PC-3 (cell line): ENCODE measurements at regions not wholly inside any gene's neighbourhood (a gene's known extent, or its start where the extent isn't known, plus 50 kb on each side); places are given as distances from the start of the nearest gene placed in this dataset.
A peak's percentile ranks its signal among the peaks of the same experiment; 100 is the strongest.

Experiments
- ATAC-seq: fragments of 200-7000 bp; cut with Tn5 transposase; 2 replicates; pipeline ENCODE4 v1.9.1; 2020; ENCODE audit warnings: mild to moderate bottlenecking, moderate library complexity
- BruUV-seq: library from RNA; stranded (reverse); fragments of 400-500 nt; replicated peaks from 2 replicates; lab custom pipeline; 2021; lab: Mats Ljungman, UMichigan
- CTCF ChIA-PET: fragments of 300-600 bp; sonication (Branson Sonifier 250); formaldehyde crosslinking; loops from one replicate; lab custom pipeline; 2022; ENCODE audit warnings: antibody characterized with exemption; lab: Charles Lee
- POLR2A ChIA-PET: fragments of 300-600 bp; sonication (Branson Sonifier 250); formaldehyde crosslinking; loops from one replicate; lab custom pipeline; 2022; ENCODE audit warnings: antibody characterized with exemption; ENCODE audit not compliant: unreplicated experiment; lab: Charles Lee
- DNase-seq: peaks from one replicate; pipeline ENCODE4 v3.0.0-alpha.2; 2015
- H2AFZ ChIP-seq: fragments of 300-600 bp; sonication (generic); 2 replicates; pipeline ENCODE4 v1.6.0; 2016; ENCODE audit warnings: antibody characterized with exemption, low read length
- H3F3A ChIP-seq: fragments of 300-600 bp; sonication (generic); one replicate; pipeline ENCODE4 v1.6.0; 2017; ENCODE audit warnings: antibody characterized with exemption, low read length, control low read depth, mild to moderate bottlenecking; ENCODE audit not compliant: unreplicated experiment
- H3K27ac ChIP-seq: fragments of 300-600 bp; sonication (generic); 2 replicates; pipeline ENCODE4 v1.5.1; 2016; ENCODE audit warnings: mild to moderate bottlenecking, low read length
- H3K27me3 ChIP-seq: fragments of 300-600 bp; sonication (generic); 2 replicates; pipeline ENCODE4 v1.6.1; 2016; ENCODE audit warnings: low read length, mixed read lengths
- H3K36me3 ChIP-seq: fragments of 300-600 bp; sonication (generic); 2 replicates; pipeline ENCODE4 v1.6.1; 2016; ENCODE audit warnings: low read depth, mixed run types, low read length, mixed read lengths
- H3K4me1 ChIP-seq: fragments of 300-600 bp; sonication (generic); 2 replicates; pipeline ENCODE4 v1.5.1; 2016; ENCODE audit warnings: low read length; ENCODE audit not compliant: insufficient read depth
- H3K4me2 ChIP-seq: fragments of 300-600 bp; sonication (generic); 2 replicates; pipeline ENCODE4 v1.6.0; 2016; ENCODE audit warnings: low read length
- H3K4me3 ChIP-seq: fragments of 300-600 bp; sonication (generic); 2 replicates; pipeline ENCODE4 v1.5.1; 2016; ENCODE audit warnings: mild to moderate bottlenecking, low read length, mixed read lengths
- H3K79me2 ChIP-seq: fragments of 300-600 bp; sonication (generic); 2 replicates; pipeline ENCODE4 v1.6.1; 2017; ENCODE audit warnings: low read length, mixed read lengths
- H3K9ac ChIP-seq: fragments of 300-600 bp; sonication (generic); 2 replicates; pipeline ENCODE4 v1.6.0; 2016; ENCODE audit warnings: mild to moderate bottlenecking, low read length
- H3K9me2 ChIP-seq: fragments of 300-600 bp; sonication (generic); replicated peaks from 2 replicates; pipeline ENCODE4 v1.6.1; 2016; ENCODE audit warnings: mixed run types, low read length, mixed read lengths
- H3K9me3 ChIP-seq: fragments of 300-600 bp; sonication (generic); 2 replicates; pipeline ENCODE4 v1.6.1; 2016; ENCODE audit warnings: low read length, mixed read lengths
- H4K20me1 ChIP-seq: fragments of 300-600 bp; sonication (generic); 2 replicates; pipeline ENCODE4 v1.6.1; 2016; ENCODE audit warnings: low read length, mixed read lengths
- CTCF ChIP-seq: fragments of 300-600 bp; sonication (generic); conservative IDR thresholded peaks from 2 replicates; pipeline ENCODE4 v1.5.1; 2017; ENCODE audit warnings: antibody characterized with exemption, low read depth, mild to moderate bottlenecking, low read length
- EZH2 ChIP-seq: fragments of 300-600 bp; sonication (generic); IDR thresholded peaks from one replicate; pipeline ENCODE4 v1.6.1; 2017; ENCODE audit warnings: antibody characterized with exemption, mild to moderate bottlenecking, low read length; ENCODE audit not compliant: unreplicated experiment
- EZH2phosphoT487 ChIP-seq: fragments of 300-600 bp; sonication (generic); IDR thresholded peaks from 2 replicates; pipeline ENCODE4 v1.6.1; 2018; ENCODE audit warnings: mild to moderate bottlenecking, antibody characterized with exemption, low read length, borderline replicate concordance
- intact Hi-C: fragments of 100-400 bp; cut with micrococcal nuclease; formaldehyde crosslinking; loops from 2 replicates; pipeline ENCODE4 v1.9.0; 2023

DNA sequence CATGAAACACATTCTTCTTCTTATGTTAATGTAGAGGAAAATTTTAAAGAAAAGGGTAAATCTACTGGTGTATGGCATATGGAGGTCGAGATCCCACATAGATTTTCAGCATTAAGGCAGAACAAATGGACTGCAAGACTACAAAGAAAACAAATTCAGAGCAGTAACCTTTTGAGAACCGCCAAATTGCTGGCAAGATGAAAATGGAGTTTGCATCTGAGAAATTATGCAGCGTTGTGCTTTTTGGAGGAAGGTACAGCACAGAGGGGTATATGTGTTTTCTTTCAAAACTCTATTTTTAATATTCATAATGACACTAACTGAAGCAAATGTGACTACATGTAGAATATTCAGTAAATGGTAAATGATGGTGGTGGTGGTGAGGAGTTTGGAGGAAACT is 59.0 kb upstream of the PARD3B start:
- Histone ChIP-seq H3F3A (no peaks in the 10 kb centered on the region), H3K79me2 (no peaks in the 10 kb centered on the region), H3K36me3 (no peaks in the 10 kb centered on the region), H3K27me3 (no peaks in the 10 kb centered on the region), H3K4me1 (peaks cover 6% of the 10 kb centered on the region; the same call in 1 of the 2 replicates), H3K4me2 (no peak overlapping the region), H3K9me3 (no peaks in the 10 kb centered on the region), H4K20me1 (no peaks in the 10 kb centered on the region), H3K9ac (no peak overlapping the region), H3K9me2 (no peaks in the 10 kb centered on the region), H3K4me3 (no peak overlapping the region), H2AFZ (no peak overlapping the region), H3K27ac (no peak overlapping the region)
- no TSS peak for BruUV-seq
- ChIA-PET POLR2A (no interaction called here), CTCF (no interaction called here)
- no peak for ATAC-seq
- intact Hi-C loops, result no loop called here
- no peak for DNase-seq
- no peak for TF ChIP-seq CTCF
- no peak for TF ChIP-seq EZH2phosphoT487
- TF ChIP-seq EZH2, result no peak

- Histone ChIP-seq H3K4me3 (no peak overlapping the region), H3F3A (no peaks in the 10 kb centered on the region), H3K36me3 (no peaks in the 10 kb centered on the region), H3K9me2 (no peaks in the 10 kb centered on the region), H3K27ac (no peak overlapping the region), H4K20me1 (no peaks in the 10 kb centered on the region), H3K4me2 (no peak overlapping the region), H3K27me3 (no peaks in the 10 kb centered on the region), H2AFZ (no peak overlapping the region), H3K4me1 (peaks cover 6% of the 10 kb centered on the region; the same call in 1 of the 2 replicates), H3K79me2 (no peaks in the 10 kb centered on the region), H3K9me3 (no peaks in the 10 kb centered on the region), H3K9ac (no peak overlapping the region)
- TF ChIP-seq EZH2phosphoT487 (no peak), EZH2 (no peak), CTCF (no peak)
- ATAC-seq, result 0 out of 2 replicates have a peak, but pooled peaks have one; percentile 27
- peak; percentile 10 for DNase-seq
- CTCF ChIA-PET, result no interaction called here
- no TSS peak for BruUV-seq
- intact Hi-C loops, result no loop called here
- POLR2A ChIA-PET, result no interaction called here
Measured at GRCh38 chr2:204486805-204487204, 58.5 kb upstream of the PARD3B start.

GRCh38 chr2:204487447-204488229 is 57.6 kb upstream of the PARD3B start:
- ATAC-seq (no peak), DNase-seq (no peak)
- no peak overlapping the region for H3K4me2 ChIP-seq
- no peaks in the 10 kb centered on the region for H3K36me3 ChIP-seq
- no peaks in the 10 kb centered on the region for H3K9me3 ChIP-seq
- H2AFZ ChIP-seq, result no peak overlapping the region
- no peak overlapping the region for H3K4me3 ChIP-seq
- H3K27me3 ChIP-seq, result no peaks in the 10 kb centered on the region
- no peak overlapping the region for H3K9ac ChIP-seq
- peaks cover 6% of the 10 kb centered on the region; the same call in 1 of the 2 replicates for H3K4me1 ChIP-seq
- BruUV-seq, result no TSS peak
- CTCF ChIA-PET, result no interaction called here
- H4K20me1 ChIP-seq, result no peaks in the 10 kb centered on the region
- H3K27ac ChIP-seq, result no peak overlapping the region
- POLR2A ChIA-PET, result no interaction called here
- H3F3A ChIP-seq, result no peaks in the 10 kb centered on the region
- no peak for TF ChIP-seq EZH2phosphoT487
- no peaks in the 10 kb centered on the region for H3K79me2 ChIP-seq
- no peaks in the 10 kb centered on the region for H3K9me2 ChIP-seq
- intact Hi-C loops, result no loop called here
